K562 (cell line): ENCODE measurements at regions not wholly inside any gene's neighbourhood (a gene's known extent, or its start where the extent isn't known, plus 50 kb on each side); places are given as distances from the start of the nearest gene placed in this dataset.

ENCODE experiments used
- ATAC-seq: fragments of 200-7000 bp; cut with Tn5 transposase; 3 replicates; pipeline ENCODE4 v1.9.1; 2020; ENCODE audit warnings: moderate library complexity
- BruUV-seq: library from RNA; stranded (reverse); fragments of 400-500 nt; replicated peaks from 2 replicates; lab custom pipeline; 2021; lab: Mats Ljungman, UMichigan
- CTCF ChIA-PET: fragments of 300-600 bp; formaldehyde crosslinking; extraction: SDS; loops from one replicate; lab custom pipeline; 2021; ENCODE audit warnings: low intra/inter-chr PET ratio; lab: Yijun Ruan, JAX
- POLR2A ChIA-PET: fragments of 300-600, 350-650 bp; sonication (Branson Sonifier 250); formaldehyde crosslinking; extraction: SDS; loops from one replicate; lab custom pipeline; 2021; ENCODE audit warnings: antibody characterized with exemption, inconsistent platforms; lab: Yijun Ruan, JAX
- DNase-seq, 4 experiments: peaks; one replicate each; pipeline versions ENCODE4 v3.0.0 to v3.0.0-alpha.2; 2011 to 2018; ENCODE audit warnings: low spot score in 3 of 4, mixed read lengths in 3 of 4; ENCODE audit errors: extremely low read depth in 1 of 4
- FAIRE-seq: peaks from 2 replicates; lab custom pipeline; 2011; peaks lifted over from hg19 to GRCh38; lab: Jason Lieb, UNC
- H2AFZ ChIP-seq: 2 replicates; pipeline ENCODE4 v1.6.0; 2011; ENCODE audit warnings: low read depth, low read length, control low read depth, inconsistent platforms
- H3K27ac ChIP-seq: fragments of 200-600 bp; 3 replicates; pipeline ENCODE4 v1.8.0; 2011; ENCODE audit warnings: low read depth, mild to moderate bottlenecking, control low read depth, inconsistent platforms, low read length, moderate library complexity, mixed read lengths; ENCODE audit errors: extremely low read depth
- H3K27me3 ChIP-seq, 2 experiments: fragments of 300-600 bp in 1 of 2; 2 replicates in 1 of 2; 3 replicates in 1 of 2; pipeline versions ENCODE4 v1.6.0 to v1.8.0; 2011; ENCODE audit warnings: inconsistent platforms in 2 of 2, low read length in 2 of 2, mild to moderate bottlenecking in 1 of 2, mixed read lengths in 1 of 2, moderate library complexity in 1 of 2; ENCODE audit not compliant: control insufficient read depth in 2 of 2, insufficient read depth in 2 of 2
- H3K36me3 ChIP-seq: fragments of 300-600 bp; 3 replicates; pipeline ENCODE4 v1.8.0; 2011; ENCODE audit warnings: mild to moderate bottlenecking, low read length, inconsistent platforms; ENCODE audit not compliant: control insufficient read depth, insufficient read depth
- H3K4me1 ChIP-seq, 2 experiments: fragments of 200-600 bp in 1 of 2; replicated peaks in 1 of 2; 2 replicates in 1 of 2; 3 replicates in 1 of 2; pipeline versions ENCODE4 v1.5.1 to v1.8.0; 2011; ENCODE audit warnings: inconsistent platforms in 2 of 2, low read length in 2 of 2, mild to moderate bottlenecking in 1 of 2, mixed read lengths in 1 of 2, moderate library complexity in 1 of 2; ENCODE audit not compliant: control insufficient read depth in 2 of 2, insufficient read depth in 2 of 2
- H3K4me2 ChIP-seq: 2 replicates; pipeline ENCODE4 v1.6.1; 2011; ENCODE audit warnings: low read length, control low read depth, inconsistent platforms, mixed read lengths; ENCODE audit not compliant: insufficient read depth
- H3K4me3 ChIP-seq: fragments of 200-600 bp; sonication (generic), shearing (Covaris generic); 2 replicates; pipeline ENCODE4 v1.5.1; 2016; ENCODE audit warnings: control low read depth, inconsistent platforms
- H3K79me2 ChIP-seq: fragments of 200-600 bp; 3 replicates; pipeline ENCODE4 v1.8.0; 2011; ENCODE audit warnings: low read length, inconsistent platforms; ENCODE audit not compliant: control insufficient read depth, insufficient read depth
- H3K9ac ChIP-seq, 2 experiments: 2 replicates each; pipeline versions ENCODE4 v1.6.0 to v1.6.1; 2011; ENCODE audit warnings: low read depth in 2 of 2, low read length in 2 of 2, control low read depth in 1 of 2, inconsistent platforms in 1 of 2, mild to moderate bottlenecking in 1 of 2, mixed read lengths in 1 of 2; ENCODE audit not compliant: insufficient read depth in 1 of 2
- H3K9me1 ChIP-seq: one replicate; pipeline ENCODE4 v1.6.0; 2011; ENCODE audit warnings: inconsistent platforms, mild to moderate bottlenecking, low read length, moderate library complexity; ENCODE audit not compliant: control insufficient read depth, insufficient read depth
- H3K9me3 ChIP-seq: replicated peaks from 2 replicates; pipeline ENCODE4 v1.5.1; 2011; ENCODE audit warnings: low read depth, low read length, inconsistent platforms; ENCODE audit not compliant: control insufficient read depth, insufficient read depth
- H4K20me1 ChIP-seq: replicated peaks from 2 replicates; pipeline ENCODE4 v1.6.1; 2011; ENCODE audit warnings: low read length, inconsistent platforms, mixed read lengths; ENCODE audit not compliant: control insufficient read depth, insufficient read depth
- EWSR1 ChIP-seq: fragments of 450-650 bp; IDR thresholded peaks from 2 replicates; pipeline ENCODE4 v1.6.1; 2018; ENCODE audit warnings: borderline replicate concordance, mild to moderate bottlenecking, low read depth, moderate library complexity; ENCODE audit not compliant: partially characterized antibody
- FOXK1 ChIP-seq: sonication (generic); formaldehyde crosslinking; IDR thresholded peaks from 2 replicates; pipeline ENCODE4 v1.8.0; 2022; ENCODE audit warnings: missing genetic modification reagents, mild to moderate bottlenecking, borderline replicate concordance
- HES1 ChIP-seq: fragments of 450-650 bp; IDR thresholded peaks from 2 replicates; pipeline ENCODE4 v1.6.1; 2016; ENCODE audit warnings: low read depth, mild to moderate bottlenecking, moderate library complexity
- POLR2A ChIP-seq: fragments of 450-650 bp; conservative IDR thresholded peaks from 2 replicates; pipeline ENCODE4 v1.6.1; 2016
- RFX5 ChIP-seq: IDR thresholded peaks from 2 replicates; pipeline ENCODE4 v1.6.1; 2011; ENCODE audit warnings: low read depth, mild to moderate bottlenecking, improper control_type of control experiment, low read length
- ZNF41 ChIP-seq: fragments of 250-450 bp; sonication (Bioruptor Pico); conservative IDR thresholded peaks from 2 replicates; pipeline ENCODE4 v1.4.0; 2020; ENCODE audit warnings: mild to moderate bottlenecking
- ZNF436 ChIP-seq: fragments of 250-450, 450-650 bp; sonication (Bioruptor Pico); formaldehyde crosslinking; IDR thresholded peaks from 2 replicates; pipeline ENCODE4 v1.7.0; 2020; ENCODE audit warnings: mild to moderate bottlenecking
- WGBS: fragments of 100-300 bp; shearing (Covaris generic); methylation state at CpG from one replicate; pipeline ENCODE4 v1.1.6; 2016; ENCODE audit warnings: low coverage, mixed read lengths; ENCODE audit not compliant: insufficient coverage; ENCODE audit errors: missing lambda C conversion rate; 5-methylcytosine and 5-hydroxymethylcytosine counted together
- in situ Hi-C: fragments of 300-500 bp; cut with MboI; formaldehyde crosslinking; loops from 4 replicates; pipeline ENCODE4 v1.15.0; 2018; ENCODE audit warnings: inconsistent platforms, mixed read lengths
- intact Hi-C: fragments of 100-400 bp; cut with micrococcal nuclease; formaldehyde crosslinking; loops from 2 replicates; pipeline ENCODE4 v1.14.2; 2022
- TF ChIP-seq, protein P1 (sequence below): fragments of 450-650 bp; IDR thresholded peaks from 2 replicates; pipeline ENCODE4 v1.7.0; 2016; ENCODE audit warnings: borderline replicate concordance
- TF ChIP-seq, protein P2 (sequence below), 2 experiments: fragments of 450-650 bp; conservative IDR thresholded peaks; 2 replicates each; pipeline ENCODE4 v1.6.1; 2017; ENCODE audit warnings: mild to moderate bottlenecking in 2 of 2, moderate library complexity in 2 of 2

GRCh38 chr5:2187687-2188086 lies 305.0 kb upstream of the IRX4 start (continued):
- TF ChIP-seq, protein P1, sequence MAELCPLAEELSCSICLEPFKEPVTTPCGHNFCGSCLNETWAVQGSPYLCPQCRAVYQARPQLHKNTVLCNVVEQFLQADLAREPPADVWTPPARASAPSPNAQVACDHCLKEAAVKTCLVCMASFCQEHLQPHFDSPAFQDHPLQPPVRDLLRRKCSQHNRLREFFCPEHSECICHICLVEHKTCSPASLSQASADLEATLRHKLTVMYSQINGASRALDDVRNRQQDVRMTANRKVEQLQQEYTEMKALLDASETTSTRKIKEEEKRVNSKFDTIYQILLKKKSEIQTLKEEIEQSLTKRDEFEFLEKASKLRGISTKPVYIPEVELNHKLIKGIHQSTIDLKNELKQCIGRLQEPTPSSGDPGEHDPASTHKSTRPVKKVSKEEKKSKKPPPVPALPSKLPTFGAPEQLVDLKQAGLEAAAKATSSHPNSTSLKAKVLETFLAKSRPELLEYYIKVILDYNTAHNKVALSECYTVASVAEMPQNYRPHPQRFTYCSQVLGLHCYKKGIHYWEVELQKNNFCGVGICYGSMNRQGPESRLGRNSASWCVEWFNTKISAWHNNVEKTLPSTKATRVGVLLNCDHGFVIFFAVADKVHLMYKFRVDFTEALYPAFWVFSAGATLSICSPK = no peak
- no peak for TF ChIP-seq FOXK1
- TF ChIP-seq, protein P2, sequence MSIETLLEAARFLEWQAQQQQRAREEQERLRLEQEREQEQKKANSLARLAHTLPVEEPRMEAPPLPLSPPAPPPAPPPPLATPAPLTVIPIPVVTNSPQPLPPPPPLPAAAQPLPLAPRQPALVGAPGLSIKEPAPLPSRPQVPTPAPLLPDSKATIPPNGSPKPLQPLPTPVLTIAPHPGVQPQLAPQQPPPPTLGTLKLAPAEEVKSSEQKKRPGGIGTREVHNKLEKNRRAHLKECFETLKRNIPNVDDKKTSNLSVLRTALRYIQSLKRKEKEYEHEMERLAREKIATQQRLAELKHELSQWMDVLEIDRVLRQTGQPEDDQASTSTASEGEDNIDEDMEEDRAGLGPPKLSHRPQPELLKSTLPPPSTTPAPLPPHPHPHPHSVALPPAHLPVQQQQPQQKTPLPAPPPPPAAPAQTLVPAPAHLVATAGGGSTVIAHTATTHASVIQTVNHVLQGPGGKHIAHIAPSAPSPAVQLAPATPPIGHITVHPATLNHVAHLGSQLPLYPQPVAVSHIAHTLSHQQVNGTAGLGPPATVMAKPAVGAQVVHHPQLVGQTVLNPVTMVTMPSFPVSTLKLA (conservative IDR thresholded peaks at IDR 0.05) = no peak

- Histone ChIP-seq H3K36me3 (no peaks in the 10 kb centered on the region), H3K9me1 (no peaks in the 10 kb centered on the region), H3K4me1 (no peaks in the 10 kb centered on the region), H3K4me2 (no peak overlapping the region), H3K27me3 (peaks cover 15 to 53% of the 10 kb centered on the region in 2 experiments), H3K4me3 (no peak overlapping the region), H4K20me1 (peaks cover 14% of the 10 kb centered on the region; the same call in 1 of the 2 replicates), H3K27ac (no peak overlapping the region), H3K79me2 (no peaks in the 10 kb centered on the region)
- no peak for DNase-seq
- in situ Hi-C loops = no loop called here
- FAIRE-seq = no peak
- ATAC-seq = no peak
- ChIA-PET POLR2A (no interaction called here), CTCF (no interaction called here)
- no TSS peak for BruUV-seq
- intact Hi-C loops = no loop called here
- TF ChIP-seq HES1 = no peak
- no peak for TF ChIP-seq ZNF41
- no peak for TF ChIP-seq EWSR1
- no peak for TF ChIP-seq ZNF436 (CRISPR knock-in tag)
- no peak for TF ChIP-seq RFX5
- no peak for TF ChIP-seq POLR2A
- TF ChIP-seq, all 486 proteins: peak for 0
- H2AFZ ChIP-seq = no peak overlapping the region
- 0% methylated on average over 11 of the region's 11 CpGs for WGBS
- H3K9me3 ChIP-seq = no peaks in the 10 kb centered on the region
- no peak overlapping the region for H3K9ac ChIP-seq
Observed at GRCh38 chr5:2187156-2187555, 304.4 kb upstream of the IRX4 start.
